NCI-H2029 (cell line): ENCODE measurements at regions not wholly inside any gene's neighbourhood (a gene's known extent, or its start where the extent isn't known, plus 50 kb on each side); places are given as distances from the start of the nearest gene placed in this dataset.
A peak's percentile ranks its signal among the peaks of the same experiment; 100 is the strongest.

ENCODE experiments used
- DNase-seq: peaks from one replicate; lab custom pipeline; 2025; lab: John Stamatoyannopoulos, UW

DNA sequence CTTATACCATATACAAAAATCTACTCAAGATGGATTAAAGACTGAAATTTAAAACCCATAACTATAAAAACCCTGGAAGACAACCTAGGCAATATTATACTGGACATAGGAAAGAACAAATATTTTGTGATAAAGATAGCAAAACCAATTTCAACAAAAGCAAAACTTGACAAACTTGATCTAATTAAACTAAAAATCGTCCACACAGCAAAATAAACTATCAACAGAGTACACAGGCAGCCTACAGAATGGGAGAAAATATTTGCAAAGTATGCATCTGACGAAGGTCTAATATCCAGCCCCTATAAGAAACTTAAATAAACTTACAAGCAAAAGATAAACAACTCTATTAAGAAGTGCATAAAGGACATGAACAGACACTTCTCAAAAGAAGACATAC is 240.1 kb downstream of the HGF start:
- no peak for DNase-seq

DNA sequence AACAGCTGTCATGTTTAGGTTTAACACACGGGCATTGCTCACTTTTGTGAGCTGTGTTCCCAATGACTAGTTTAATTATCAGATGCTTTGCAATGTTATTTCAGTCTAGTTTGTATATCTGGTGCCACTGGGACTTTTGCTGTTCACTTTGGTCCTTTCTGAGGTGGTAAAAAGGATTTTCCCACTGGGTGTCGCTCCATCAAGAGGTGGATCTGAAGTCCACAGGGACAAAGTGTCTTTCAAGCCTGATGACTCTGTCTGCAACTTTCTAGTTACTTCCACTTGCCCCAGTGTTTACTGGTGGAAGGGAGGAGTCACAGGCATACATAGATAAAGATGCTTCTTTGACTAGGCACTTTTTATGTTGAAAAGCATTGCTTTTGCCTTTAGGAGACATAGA is 242.2 kb downstream of the HGF start:
- DNase-seq = no peak

DNA sequence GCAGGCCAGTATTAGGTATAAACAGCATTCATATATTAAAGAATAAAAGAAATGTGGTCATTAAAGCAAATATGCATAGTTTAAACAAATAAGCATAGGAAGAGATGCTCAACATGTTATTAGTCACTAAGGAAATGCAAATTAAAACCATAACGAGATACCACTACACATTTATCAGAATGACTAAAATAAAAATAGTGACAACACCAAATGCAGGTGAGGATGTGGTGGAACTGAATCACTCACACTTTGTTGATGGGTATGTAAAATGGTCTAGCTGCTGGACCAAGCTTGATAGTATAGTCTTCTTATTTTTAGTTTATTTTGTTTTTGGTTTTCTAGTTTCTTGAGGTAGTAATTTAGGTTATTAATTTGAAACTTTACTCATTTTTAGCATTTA is 242.9 kb downstream of the HGF start:
- DNase-seq = no peak

DNA sequence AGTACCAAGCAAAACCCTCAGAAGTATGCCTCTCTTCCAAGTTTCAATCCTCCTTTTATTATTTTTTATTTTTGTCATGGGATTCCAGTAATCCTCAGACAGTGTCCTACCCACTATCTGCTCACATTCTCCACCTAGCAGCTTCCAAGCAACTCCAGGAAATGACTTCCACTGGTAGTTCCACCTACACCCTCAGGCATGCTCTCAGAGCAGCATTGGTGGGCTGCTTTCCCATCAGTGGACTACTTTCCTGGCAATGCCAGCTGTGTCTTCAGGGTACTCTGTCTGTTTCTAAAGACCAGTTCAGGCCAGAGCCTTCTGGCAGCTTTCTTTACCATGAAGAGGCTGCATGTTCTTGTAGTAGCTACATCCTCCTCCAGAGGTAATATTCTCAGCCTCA is 244.0 kb downstream of the HGF start:
- no peak for DNase-seq

DNA sequence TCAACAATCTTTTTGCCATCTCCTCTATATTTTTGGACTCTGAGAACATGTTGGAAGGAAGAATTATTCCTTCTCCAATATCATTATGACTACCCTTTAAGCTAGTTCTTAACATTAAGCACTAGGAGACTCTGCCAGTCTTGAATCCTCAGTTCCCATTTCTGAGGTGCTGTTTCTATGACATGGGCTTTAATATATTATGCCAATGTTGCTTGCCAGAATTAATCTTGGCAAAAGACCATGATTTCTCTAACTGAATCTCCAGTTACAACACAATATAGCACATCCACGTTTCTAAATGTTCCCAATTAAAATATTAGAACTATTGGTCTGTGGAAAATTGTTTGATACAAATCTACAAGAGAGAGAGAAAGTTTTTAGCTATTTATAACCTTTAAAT is 250.0 kb downstream of the HGF start:
- no peak for DNase-seq

DNA sequence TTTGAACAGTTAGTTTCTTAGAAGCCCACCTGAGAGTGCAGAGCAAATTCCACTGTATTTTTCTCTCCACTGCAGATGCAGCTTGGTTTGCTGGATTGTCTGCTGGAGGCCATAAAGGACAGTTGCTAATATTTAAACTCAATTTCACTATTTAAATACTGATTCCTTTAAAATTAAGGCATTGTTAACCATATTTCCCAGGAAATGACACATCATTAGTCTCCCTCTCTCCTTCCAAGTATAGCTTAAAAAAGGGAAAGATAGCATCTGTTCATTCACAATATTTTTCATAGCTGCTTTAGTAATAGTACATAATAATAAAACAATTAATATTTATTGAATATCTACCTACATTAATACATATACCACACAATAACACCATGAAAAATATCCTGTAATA is 252.9 kb downstream of the HGF start:
- no peak for DNase-seq

DNA sequence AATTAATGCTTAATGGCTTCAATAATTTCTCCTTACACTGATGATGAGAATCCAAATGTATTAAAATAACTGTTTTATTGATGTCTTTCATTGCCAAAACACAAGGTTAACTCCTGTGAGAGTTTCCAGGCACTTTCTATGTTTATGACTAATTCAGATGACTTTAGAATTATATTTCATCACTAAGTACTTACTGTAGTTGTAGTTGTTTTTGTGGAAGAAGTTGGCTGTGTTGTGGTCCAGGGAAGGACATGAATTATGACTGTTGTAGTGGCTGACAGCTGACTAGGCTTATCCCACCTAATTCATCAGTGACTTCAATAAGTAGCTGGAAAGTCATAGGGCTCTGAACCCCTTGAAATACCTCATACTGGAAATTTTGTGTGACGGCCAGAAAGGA is 254.8 kb downstream of the HGF start:
- DNase-seq = no peak

DNA sequence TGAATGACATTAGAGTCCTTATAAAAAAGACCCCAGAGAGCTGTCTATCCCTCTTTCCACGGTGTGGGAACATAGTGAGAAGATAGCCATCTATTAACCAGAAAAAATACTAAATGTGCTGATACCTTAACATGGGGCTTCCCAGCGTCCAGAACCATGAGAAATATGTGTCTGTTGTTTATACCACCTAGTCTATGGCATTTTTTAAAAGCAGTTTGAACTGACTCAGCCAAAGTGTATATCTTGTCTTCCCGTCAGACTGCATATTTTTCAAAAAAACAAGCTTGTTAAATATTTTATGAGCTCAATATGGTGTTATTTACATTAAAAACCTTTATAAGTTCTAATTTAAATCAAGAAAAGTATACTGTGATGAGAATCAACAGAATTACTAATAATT is 255.3 kb downstream of the HGF start:
- no peak for DNase-seq

DNA sequence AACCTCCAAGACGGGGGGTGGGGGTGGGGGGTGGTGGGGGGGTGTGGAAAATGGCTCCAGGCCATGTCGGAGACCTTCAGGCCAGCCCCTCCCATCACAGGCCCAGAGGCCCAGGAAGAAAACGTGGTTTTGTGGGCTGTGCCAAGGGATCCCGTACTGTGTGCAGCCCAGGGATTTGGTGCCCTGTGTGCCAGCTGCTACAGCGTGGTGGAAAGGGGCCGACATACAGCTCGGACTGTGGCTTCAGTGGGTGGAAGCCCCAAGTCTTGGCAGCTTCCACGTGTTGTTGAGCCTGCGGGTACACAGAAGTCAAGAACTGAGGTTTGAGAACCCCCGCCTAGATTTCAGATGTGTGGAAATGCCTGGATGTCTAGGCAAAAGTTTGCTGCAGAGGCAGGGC is 259.7 kb downstream of the HGF start:
- no peak for DNase-seq

DNA sequence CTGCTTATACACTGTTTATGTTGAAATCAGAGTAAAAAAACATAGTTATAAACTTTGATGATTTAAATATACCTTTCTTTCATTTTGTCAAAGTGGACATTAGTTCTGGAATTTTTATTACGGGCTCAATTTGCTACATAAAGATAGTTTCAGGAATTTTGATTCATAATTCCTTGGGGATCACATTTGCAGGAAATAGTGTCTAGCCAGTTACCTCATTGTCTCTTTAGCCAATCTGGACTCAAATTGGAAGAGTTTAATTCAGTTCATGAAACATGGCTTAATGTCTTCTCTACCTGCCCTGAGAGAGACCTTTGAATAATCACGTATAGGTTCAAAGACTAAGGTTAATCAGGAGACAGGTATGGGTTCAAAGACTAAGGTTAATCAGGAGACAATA is 262.6 kb downstream of the HGF start:
- no peak for DNase-seq

DNA sequence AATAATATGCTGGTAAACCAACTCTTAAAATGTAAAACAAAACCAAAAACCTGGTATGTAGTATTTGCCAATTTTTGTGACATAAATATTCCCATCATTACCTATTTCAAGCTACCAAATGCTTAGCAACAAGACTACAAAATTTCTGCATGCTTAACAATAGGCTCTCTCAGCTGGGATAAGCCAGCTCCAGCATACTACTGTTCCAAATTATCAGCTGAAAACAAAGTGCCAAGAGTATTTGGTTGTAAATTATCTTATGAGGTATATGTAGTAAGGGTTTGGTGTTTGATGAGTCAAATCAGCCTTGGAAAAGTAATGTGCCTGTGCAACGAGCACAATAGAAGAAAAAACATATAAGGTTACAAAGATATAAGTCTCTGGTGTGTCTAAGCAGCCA is 263.2 kb downstream of the HGF start:
- no peak for DNase-seq

DNA sequence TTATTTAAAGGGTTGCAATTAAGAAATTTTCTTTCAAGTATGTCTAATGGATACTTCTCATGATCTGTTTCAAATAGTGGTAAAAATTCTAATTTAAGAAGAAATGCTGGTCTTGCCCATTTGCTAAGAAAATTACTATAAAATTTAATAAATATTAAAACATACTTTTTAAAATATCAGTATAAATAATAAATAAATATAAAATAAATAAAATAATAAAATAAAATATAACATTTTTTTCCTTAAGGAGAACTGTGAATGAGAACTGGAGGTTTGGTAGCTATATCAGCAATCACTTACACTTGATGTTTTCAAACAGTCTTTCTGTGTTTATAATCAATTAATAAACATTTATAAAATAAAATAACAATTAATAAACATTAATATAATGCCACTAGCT is 266.1 kb downstream of the HGF start:
- no peak for DNase-seq

DNA sequence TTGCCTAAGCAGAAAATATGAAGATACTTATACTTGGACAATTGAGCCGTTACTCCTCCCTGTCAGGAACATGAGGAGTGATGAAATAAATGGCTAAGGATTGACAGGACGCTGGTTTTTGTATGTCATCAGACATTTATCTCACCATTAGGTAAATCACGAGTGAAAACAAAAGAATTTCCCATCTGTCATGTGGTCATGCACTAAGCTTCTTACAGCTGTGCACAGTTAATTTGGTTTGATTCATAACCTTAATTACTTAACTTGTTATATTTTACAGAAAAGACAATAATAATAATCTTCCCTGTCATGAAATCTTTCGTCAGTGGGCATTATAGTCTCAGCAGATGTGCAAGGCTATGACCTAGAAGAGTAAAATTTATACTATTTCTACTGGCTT is 266.5 kb downstream of the HGF start:
- DNase-seq = no peak

DNA sequence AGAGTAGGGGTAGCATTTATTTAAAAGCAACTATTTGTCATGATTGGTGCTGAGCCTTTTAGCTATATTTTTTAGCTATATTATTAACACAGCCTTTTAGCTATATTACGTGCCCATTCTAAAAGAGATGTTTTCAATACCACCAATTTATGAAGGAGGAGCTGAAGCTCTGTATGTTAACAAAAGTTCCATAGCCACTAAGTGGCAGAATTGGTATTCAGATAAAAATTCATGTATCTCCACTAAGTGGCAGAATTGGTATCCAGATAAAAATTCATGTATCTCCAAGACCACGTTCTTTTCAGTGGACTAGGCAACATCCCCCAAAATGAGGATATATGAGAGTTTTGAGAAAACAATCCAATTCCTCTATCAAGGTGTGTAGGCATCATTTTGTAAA is 268.6 kb downstream of the HGF start:
- DNase-seq = no peak

DNA sequence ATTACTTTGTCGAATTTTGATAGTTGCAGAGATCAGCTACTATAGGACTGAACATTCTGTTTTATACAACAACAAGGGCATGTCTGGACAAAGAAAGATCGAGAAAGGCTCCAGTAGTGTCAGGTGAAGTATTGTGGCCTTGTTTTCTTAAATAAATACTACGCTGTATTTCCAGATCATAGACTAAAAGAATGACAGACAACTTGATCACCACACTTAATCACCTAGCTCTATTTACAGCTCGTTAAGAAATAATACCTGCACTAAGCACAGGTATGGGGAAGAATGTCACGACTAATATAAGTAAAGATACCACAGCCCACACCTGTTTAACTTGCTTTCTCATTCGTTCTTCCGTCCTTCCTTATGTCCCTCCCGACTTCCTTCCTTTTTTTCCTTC is 269.2 kb downstream of the HGF start:
- DNase-seq = no peak

DNA sequence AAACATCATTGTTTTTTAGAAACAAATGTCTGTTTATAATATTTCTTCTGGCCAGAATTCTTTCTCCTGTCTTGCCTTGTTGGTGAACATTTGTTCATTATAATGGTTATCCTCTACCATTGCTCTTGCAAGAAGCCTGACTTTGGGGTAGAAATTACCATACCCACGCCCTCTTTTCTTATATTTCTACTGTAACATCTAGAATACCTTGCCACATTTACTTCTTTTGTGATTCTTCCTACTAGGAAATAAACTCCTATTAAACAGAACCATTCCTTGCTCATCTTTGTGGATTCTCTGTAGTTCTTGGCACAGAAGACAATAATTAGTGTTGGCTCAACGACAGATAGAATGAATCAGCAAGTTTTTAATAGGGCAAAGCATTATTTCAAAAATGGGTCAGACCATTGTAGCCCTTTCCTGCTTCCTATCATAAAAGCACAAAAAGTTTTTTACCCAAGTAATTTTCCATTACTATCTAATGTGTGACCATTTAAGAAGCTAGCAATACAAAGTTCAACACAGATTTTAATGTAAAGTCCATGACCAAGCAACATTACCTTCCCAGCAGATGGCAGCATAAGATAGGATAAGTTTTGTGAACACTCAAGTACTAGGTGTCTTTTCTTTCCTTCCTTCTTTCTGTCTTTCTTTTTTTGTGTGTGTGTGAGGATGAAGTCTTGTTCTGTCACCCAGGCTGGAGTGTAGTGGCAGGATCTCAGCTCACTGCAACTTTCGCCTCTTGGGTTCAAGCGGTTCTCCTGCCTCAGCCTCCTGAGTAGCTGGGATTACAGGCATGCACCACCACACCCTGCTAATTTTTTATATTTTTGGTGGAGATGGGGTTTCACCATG is 270.4 kb downstream of the HGF start:
- peak; percentile 57 for DNase-seq

DNA sequence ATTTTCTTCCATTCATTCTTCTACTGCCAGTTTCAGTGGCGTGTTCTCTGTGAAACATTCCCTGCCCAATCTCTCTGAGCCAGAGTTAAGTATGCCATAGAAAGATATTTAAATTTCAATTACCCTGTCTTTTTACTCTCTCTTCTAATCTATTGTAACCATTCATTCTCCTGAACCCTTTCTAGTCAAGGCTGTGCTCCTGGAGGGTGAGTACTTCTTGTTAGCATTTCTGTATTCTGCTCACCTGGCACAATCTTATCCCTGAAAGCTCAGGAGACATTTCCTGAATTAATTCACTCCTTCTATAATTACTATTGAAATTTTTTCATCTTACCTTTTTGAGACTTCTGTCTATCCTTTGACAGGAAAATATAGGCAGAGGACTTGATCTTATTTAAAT is 271.7 kb downstream of the HGF start:
- DNase-seq = no peak

DNA sequence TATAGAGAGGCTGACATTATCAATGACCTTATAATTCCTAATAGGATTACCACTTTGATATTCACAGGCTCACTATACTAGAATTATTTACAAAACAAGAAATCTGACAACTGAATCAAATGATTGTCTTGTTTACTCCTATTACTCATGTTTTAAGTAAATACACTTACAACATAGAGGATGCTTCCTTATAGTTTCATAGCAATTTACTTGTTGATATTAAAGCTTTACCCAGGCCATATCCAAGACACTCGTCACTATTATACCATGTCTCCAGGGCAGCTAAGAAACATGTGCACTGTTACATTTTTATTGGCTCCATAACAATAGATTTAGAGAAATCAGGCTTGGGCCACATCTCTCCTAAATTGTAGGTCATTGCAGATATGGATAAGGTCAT is 276.9 kb downstream of the HGF start:
- DNase-seq = no peak

DNA sequence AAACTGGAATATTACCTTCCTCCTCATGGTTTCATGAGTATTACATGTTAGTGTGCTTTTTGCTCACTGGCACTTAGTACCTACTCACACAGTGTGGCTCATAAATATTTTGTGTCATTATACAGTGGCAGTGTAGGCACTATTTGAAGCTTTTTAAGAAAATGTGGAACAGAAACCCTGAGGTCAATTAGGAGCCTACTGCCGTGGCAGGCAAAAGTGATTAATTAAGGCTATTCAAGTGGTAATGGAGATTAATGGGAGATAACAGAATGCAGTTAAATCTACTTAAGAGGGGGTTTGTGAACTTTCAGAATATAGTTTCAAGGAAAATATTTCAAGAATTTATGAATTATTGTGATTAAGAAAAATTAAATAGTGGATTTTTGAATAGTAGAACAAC is 277.6 kb downstream of the HGF start:
- no peak for DNase-seq

DNA sequence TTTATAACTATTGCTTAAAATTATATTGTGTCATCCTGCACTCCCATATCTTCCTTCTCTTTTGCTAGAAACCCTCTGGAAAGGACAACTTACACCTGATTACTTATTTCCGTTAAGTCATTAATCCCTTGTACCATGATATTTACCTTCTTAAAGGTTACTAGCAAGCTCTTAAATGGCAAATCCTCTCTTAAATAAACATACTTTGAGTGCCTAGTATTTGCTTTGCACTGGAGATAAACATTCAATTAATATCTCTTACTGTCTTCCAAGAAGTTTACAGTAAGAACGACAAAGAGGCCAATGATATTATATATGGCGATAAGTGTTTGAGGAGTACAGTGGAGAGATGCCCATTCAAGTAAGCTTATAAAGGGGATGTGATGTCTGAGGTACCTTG is 278.3 kb downstream of the HGF start:
- no peak for DNase-seq

DNA sequence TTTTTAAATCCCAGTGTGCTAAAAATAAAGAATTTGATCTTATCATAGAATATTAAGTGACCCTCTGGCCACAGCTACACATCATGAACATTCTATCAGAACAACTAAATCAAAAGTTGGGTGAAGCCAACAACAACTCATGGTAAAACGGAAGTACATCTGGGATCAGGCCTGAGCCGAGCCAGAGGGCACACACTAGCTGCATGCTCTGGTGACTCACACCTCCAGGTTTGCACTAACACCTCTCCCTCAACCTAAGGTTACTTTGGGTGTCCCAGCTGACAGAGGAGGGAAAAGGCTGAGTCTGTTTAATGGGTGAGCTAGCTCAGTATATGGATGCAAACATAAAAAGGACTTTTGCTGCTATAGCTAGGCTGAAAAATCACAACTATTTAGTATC is 281.6 kb downstream of the HGF start:
- DNase-seq = no peak

DNA sequence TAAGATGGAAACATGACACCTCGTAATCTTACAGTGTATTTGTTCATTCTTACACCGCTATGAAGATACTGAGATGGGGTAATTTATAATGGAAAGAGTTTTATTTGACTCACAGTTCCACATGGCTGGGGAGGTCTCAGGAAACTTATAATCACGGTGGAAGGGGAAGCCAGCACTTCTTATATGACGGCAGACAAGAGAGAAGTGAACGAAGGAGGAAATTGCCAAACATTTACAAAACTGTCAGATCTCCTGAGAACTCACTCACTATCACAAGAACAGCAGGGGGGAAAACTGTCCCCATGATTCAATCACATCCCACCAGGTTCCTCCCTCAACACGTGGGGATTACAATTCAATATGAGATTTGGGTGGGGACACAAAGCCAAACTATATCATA is 282.3 kb downstream of the HGF start:
- no peak for DNase-seq

DNA sequence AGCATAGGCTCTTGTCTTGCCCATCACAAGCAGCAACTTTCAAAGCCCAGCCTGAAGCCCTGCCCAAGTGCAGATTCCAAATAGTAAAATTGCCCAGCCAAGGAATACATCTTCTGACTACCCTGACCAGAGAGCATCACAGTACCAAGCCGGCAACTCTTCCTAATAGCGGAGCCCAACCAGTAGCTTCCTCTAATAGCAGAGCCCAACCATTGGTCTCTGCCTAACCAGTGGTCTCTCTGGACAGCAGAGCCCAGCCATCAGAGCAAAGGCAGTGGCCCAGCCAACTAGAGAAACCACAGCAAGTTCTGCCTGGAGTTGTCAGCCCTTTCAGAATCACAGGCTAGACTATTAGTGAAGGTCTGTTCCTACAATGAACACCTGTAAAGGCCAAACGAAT is 285.6 kb downstream of the HGF start:
- peak; percentile 18 for DNase-seq

DNA sequence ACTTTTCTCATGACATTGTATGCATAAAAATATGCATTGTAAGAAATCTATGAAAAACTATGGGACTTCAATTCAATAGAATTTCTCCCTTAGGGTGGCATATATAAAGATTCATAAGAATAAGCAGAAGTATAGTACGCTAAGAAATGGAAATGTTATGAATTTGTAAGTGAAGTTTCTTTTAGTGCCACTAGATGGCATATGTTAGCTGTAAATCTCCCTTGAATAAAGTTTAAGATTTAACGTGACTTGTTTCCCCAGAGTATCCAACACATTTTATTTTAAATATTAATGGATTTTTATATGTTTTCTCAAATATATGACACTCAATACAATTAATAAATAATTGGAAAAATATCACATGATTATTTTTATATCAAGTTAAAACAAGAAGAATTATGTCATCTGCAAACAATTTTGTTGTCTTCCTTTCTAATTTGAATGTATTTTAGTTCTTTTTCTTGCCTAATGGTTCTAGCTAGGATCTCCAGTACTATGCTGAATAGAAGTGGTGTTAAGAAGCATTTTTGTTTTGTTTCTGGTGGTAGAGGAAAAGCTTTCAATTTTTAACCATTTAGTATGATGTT is 287.2 kb downstream of the HGF start:
- no peak for DNase-seq
